NB4 (cell line): ENCODE measurements at regions not wholly inside any gene's neighbourhood (a gene's known extent, or its start where the extent isn't known, plus 50 kb on each side); places are given as distances from the start of the nearest gene placed in this dataset.

ENCODE experiments used
- MYC ChIP-seq: IDR thresholded peaks from 2 replicates; pipeline ENCODE4 v1.6.1; 2011; ENCODE audit warnings: low read depth, low read length
- POLR2A ChIP-seq: IDR thresholded peaks from 2 replicates; pipeline ENCODE4 v1.6.1; 2011; ENCODE audit warnings: mild to moderate bottlenecking; ENCODE audit not compliant: insufficient read length; ENCODE audit errors: extremely low read depth
- TF ChIP-seq, protein P1 (sequence below): IDR thresholded peaks from one replicate; pipeline ENCODE4 v1.5.1; 2012; ENCODE audit warnings: low read depth, low read length
- TF ChIP-seq, protein P2 (sequence below): IDR thresholded peaks from 2 replicates; pipeline ENCODE4 v1.6.1; 2011; ENCODE audit warnings: low read depth, low read length

- TF ChIP-seq, protein P1, sequence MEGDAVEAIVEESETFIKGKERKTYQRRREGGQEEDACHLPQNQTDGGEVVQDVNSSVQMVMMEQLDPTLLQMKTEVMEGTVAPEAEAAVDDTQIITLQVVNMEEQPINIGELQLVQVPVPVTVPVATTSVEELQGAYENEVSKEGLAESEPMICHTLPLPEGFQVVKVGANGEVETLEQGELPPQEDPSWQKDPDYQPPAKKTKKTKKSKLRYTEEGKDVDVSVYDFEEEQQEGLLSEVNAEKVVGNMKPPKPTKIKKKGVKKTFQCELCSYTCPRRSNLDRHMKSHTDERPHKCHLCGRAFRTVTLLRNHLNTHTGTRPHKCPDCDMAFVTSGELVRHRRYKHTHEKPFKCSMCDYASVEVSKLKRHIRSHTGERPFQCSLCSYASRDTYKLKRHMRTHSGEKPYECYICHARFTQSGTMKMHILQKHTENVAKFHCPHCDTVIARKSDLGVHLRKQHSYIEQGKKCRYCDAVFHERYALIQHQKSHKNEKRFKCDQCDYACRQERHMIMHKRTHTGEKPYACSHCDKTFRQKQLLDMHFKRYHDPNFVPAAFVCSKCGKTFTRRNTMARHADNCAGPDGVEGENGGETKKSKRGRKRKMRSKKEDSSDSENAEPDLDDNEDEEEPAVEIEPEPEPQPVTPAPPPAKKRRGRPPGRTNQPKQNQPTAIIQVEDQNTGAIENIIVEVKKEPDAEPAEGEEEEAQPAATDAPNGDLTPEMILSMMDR = no peak
- TF ChIP-seq POLR2A (no peak), MYC (no peak)
- TF ChIP-seq, protein P2, sequence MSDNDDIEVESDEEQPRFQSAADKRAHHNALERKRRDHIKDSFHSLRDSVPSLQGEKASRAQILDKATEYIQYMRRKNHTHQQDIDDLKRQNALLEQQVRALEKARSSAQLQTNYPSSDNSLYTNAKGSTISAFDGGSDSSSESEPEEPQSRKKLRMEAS = no peak
Measured at GRCh38 chr11:95567685-95568084, 221.9 kb downstream of the FAM76B start.
